NOMO-1 treated with DMSO at 0.1 percent for 48 hours (cell line): ENCODE measurements at regions not wholly inside any gene's neighbourhood (a gene's known extent, or its start where the extent isn't known, plus 50 kb on each side); places are given as distances from the start of the nearest gene placed in this dataset.
"Not testable (repeated sequence)": the region's sequence is repeated elsewhere in the genome, so short reads cannot be mapped to it uniquely, and the experiment has no call there.

ENCODE experiments used
- DNase-seq: peaks from one replicate; lab custom pipeline; 2025; ENCODE audit not compliant: unreplicated experiment; lab: John Stamatoyannopoulos, UW

DNA sequence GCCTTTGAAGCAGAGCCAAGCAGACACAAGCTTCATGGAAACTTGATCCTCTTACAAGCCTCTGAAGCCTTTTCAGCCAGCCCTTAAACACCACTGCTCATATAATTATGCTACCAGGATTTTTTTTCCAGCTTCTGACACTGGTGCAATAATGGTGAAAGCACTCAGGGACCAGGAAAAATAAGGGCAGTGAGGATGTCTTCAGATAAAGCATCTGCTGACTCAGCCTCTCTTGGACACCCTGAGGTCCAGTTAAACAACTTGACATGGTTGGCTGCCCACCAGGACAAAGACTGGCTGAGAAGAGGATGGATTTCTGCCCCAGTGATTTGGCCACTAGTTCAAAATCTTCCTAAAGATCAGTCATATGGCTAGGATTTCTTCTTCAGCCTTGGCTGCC lies 124.2 kb upstream of the N4BP1 start:
- no peak for DNase-seq

DNA sequence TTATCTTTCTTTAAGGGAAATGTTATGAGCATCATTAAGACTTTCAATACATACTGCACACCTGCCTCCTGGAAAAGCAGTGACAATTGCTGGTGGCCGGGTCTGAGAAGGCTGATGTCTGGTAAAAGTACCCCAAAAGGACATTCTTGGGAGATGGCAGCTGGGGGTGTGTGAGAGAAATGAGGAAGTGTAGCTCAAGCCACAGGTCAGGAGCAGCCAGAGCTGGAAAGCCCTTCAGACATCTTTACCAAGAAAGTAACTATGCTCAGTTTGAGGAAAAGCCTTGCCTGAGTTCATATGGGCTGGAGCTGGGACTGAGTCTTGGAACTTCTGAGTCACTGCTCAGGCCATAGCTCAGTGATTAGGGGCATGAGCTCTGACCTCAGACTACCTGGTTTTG lies 94.7 kb upstream of the N4BP1 start:
- no peak for DNase-seq

- DNase-seq: peak; percentile 75
Measured at GRCh38 chr16:48687421-48688038, 77.5 kb upstream of the N4BP1 start.

DNA sequence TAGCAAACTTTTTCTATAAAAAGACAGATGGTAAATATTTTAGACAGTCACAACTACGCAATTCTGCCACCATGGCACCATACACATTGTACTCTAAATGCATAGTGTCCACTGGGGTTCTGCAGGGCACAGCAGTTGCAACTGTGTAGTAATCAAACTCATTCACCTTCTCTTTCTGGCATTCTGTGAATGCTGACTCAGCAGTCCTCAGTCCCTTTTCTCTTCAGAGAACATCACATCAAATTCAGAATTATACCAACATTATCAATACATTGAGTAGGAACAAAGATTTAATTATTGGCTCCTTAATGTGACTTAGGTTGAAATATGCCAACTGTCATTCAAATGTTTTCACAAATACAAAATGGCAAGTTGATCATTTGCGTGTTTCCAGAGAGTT lies 74.2 kb upstream of the N4BP1 start:
- no peak for DNase-seq

- no peak for DNase-seq
Measured at GRCh38 chr16:48682971-48683370, 73.0 kb upstream of the N4BP1 start.

- DNase-seq: no peak
Measured at GRCh38 chr16:48681520-48681919, 71.5 kb upstream of the N4BP1 start.

GRCh38 chr16:48680881-48681280 lies 70.9 kb upstream of the N4BP1 start:
- DNase-seq: no peak

DNA sequence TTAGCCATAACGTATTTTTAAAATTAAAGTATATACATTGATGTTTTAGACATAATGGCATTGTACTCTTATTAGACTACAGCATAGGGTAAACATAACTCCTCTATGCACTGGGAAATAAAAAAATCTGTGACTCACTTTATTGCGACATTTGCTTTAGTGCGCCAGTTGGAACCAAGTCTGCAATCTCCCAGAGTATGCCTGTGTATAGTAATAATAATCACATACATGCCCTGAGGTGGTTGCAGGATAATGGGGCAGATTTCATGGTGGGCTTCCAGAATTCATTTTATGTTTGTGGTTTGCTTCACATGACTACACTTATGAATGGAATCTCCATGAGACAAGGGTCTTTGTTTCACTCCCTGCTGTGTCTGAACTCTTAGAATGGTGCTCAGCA lies 66.9 kb upstream of the N4BP1 start:
- DNase-seq: peak; percentile 0

GRCh38 chr16:48668184-48668583 lies 58.2 kb upstream of the N4BP1 start:
- not testable (repeated sequence) for DNase-seq

GRCh38 chr16:48659940-48660339 lies 50.0 kb upstream of the N4BP1 start:
- DNase-seq: no peak
